H9 (cell line): ENCODE measurements at regions not wholly inside any gene's neighbourhood (a gene's known extent, or its start where the extent isn't known, plus 50 kb on each side); places are given as distances from the start of the nearest gene placed in this dataset.

Experiments used
- DNase-seq: peaks from one replicate; pipeline ENCODE4 v3.0.0-alpha.2; 2017
- H2AFZ ChIP-seq: one replicate; pipeline ENCODE4 v1.6.1; 2013; ENCODE audit warnings: mild to moderate bottlenecking, low read length, control low read depth, moderate library complexity
- H2AK5ac ChIP-seq: 2 replicates; pipeline ENCODE4 v1.6.1; 2013; ENCODE audit warnings: low read length, control low read depth, mixed read lengths; ENCODE audit not compliant: insufficient read length
- H2BK120ac ChIP-seq: one replicate; pipeline ENCODE4 v1.6.1; 2013; ENCODE audit warnings: low read depth, mild to moderate bottlenecking, low read length, control low read depth, inconsistent platforms; ENCODE audit not compliant: poor library complexity, severe bottlenecking
- H2BK12ac ChIP-seq: 2 replicates; pipeline ENCODE4 v1.6.1; 2013; ENCODE audit warnings: low read length, control low read depth, mixed read lengths, low read depth; ENCODE audit not compliant: insufficient read length
- H2BK15ac ChIP-seq: 2 replicates; pipeline ENCODE4 v1.6.1; 2013; ENCODE audit warnings: low read depth, low read length, control low read depth
- H2BK20ac ChIP-seq: one replicate; pipeline ENCODE4 v1.6.1; 2013; ENCODE audit warnings: low read depth, mild to moderate bottlenecking, low read length, control low read depth, inconsistent platforms; ENCODE audit not compliant: poor library complexity, severe bottlenecking
- H2BK5ac ChIP-seq: 2 replicates; pipeline ENCODE4 v1.6.1; 2013; ENCODE audit warnings: low read length, control low read depth, mixed read lengths; ENCODE audit not compliant: insufficient read length
- H3K14ac ChIP-seq: 2 replicates; pipeline ENCODE4 v1.6.1; 2013; ENCODE audit warnings: low read length, control low read depth; ENCODE audit not compliant: insufficient read depth
- H3K18ac ChIP-seq: 2 replicates; pipeline ENCODE4 v1.6.1; 2013; ENCODE audit warnings: low read depth, mild to moderate bottlenecking, mixed read lengths, low read length, control low read depth; ENCODE audit not compliant: insufficient read length
- H3K23ac ChIP-seq: 2 replicates; pipeline ENCODE4 v1.6.1; 2013; ENCODE audit warnings: low read length, control low read depth, mixed read lengths, low read depth; ENCODE audit not compliant: insufficient read length
- H3K23me2 ChIP-seq: 2 replicates; pipeline ENCODE4 v1.6.1; 2013; ENCODE audit warnings: low read depth, mild to moderate bottlenecking, mixed read lengths, low read length, control low read depth; ENCODE audit not compliant: insufficient read length, poor library complexity, severe bottlenecking
- H3K27ac ChIP-seq: 2 replicates; pipeline ENCODE4 v1.5.1; 2013; ENCODE audit warnings: low read length, control low read depth, mixed read lengths, low read depth; ENCODE audit not compliant: insufficient read length
- H3K27me3 ChIP-seq: 2 replicates; pipeline ENCODE4 v1.6.1; 2013; ENCODE audit warnings: low read length, control low read depth, inconsistent platforms; ENCODE audit not compliant: insufficient read depth
- H3K4ac ChIP-seq: 2 replicates; pipeline ENCODE4 v1.6.1; 2013; ENCODE audit warnings: low read depth, mild to moderate bottlenecking, control low read depth, inconsistent platforms, low read length, moderate library complexity
- H3K4me1 ChIP-seq: 2 replicates; pipeline ENCODE4 v1.6.1; 2013; ENCODE audit warnings: low read length, control low read depth, inconsistent platforms; ENCODE audit not compliant: insufficient read depth
- H3K4me2 ChIP-seq: 2 replicates; pipeline ENCODE4 v1.6.1; 2013; ENCODE audit warnings: low read length, control low read depth, mixed read lengths; ENCODE audit not compliant: insufficient read length, insufficient read depth
- H3K56ac ChIP-seq: 2 replicates; pipeline ENCODE4 v1.6.1; 2013; ENCODE audit warnings: low read depth, mild to moderate bottlenecking, mixed read lengths, low read length, control low read depth; ENCODE audit not compliant: insufficient read length
- H3K79me1 ChIP-seq: 2 replicates; pipeline ENCODE4 v1.6.1; 2013; ENCODE audit warnings: low read depth, mild to moderate bottlenecking, moderate library complexity, low read length, control low read depth, inconsistent platforms; ENCODE audit not compliant: insufficient read depth, poor library complexity, severe bottlenecking
- H3K79me2 ChIP-seq: 2 replicates; pipeline ENCODE4 v1.6.1; 2013; ENCODE audit warnings: low read length, control low read depth, inconsistent platforms; ENCODE audit not compliant: insufficient read depth
- H3K9ac ChIP-seq: 2 replicates; pipeline ENCODE4 v1.6.1; 2013; ENCODE audit warnings: low read length, control low read depth, mixed read lengths; ENCODE audit not compliant: insufficient read length; ENCODE audit errors: extremely low read depth
- H3K9me3 ChIP-seq: one replicate; pipeline ENCODE4 v1.6.1; 2013; ENCODE audit warnings: low read depth, low read length, inconsistent platforms; ENCODE audit not compliant: control insufficient read depth
- H3T11ph ChIP-seq: one replicate; pipeline ENCODE4 v1.6.1; 2013; ENCODE audit warnings: mild to moderate bottlenecking, low read length, control low read depth, inconsistent platforms
- H4K20me1 ChIP-seq: one replicate; pipeline ENCODE4 v1.6.1; 2013; ENCODE audit not compliant: control insufficient read depth, insufficient read length, insufficient read depth
- H4K5ac ChIP-seq: 2 replicates; pipeline ENCODE4 v1.6.1; 2013; ENCODE audit warnings: low read depth, mild to moderate bottlenecking, mixed read lengths, low read length, control low read depth; ENCODE audit not compliant: insufficient read length
- H4K8ac ChIP-seq: replicated peaks from 2 replicates; pipeline ENCODE4 v1.6.1; 2013; ENCODE audit warnings: low read length, control low read depth, mixed read lengths, low read depth; ENCODE audit not compliant: insufficient read length
- H4K91ac ChIP-seq: 2 replicates; pipeline ENCODE4 v1.6.1; 2013; ENCODE audit warnings: low read depth, mild to moderate bottlenecking, moderate library complexity, mixed read lengths, low read length, control low read depth; ENCODE audit not compliant: insufficient read length
- H3K27ac Mint-ChIP-seq, 3 experiments: 2 replicates in 2 of 3; 3 replicates in 1 of 3; pipeline ENCODE4 v1.8.0; 2020 to 2021; ENCODE audit warnings: mixed read lengths in 3 of 3, mild to moderate bottlenecking in 1 of 3, moderate library complexity in 1 of 3
- H3K27me3 Mint-ChIP-seq: 2 replicates; pipeline ENCODE4 v1.8.0; 2021; ENCODE audit warnings: low read depth, mild to moderate bottlenecking, moderate library complexity, mixed read lengths
- H3K36me3 Mint-ChIP-seq, 3 experiments: 2 replicates in 2 of 3; 3 replicates in 1 of 3; pipeline ENCODE4 v1.8.0; 2020 to 2021; ENCODE audit warnings: low read depth in 3 of 3, mixed read lengths in 3 of 3; ENCODE audit not compliant: insufficient read depth in 1 of 3
- H3K4me1 Mint-ChIP-seq, 2 experiments: 2 replicates each; pipeline ENCODE4 v1.8.0; 2020; ENCODE audit warnings: mixed read lengths in 2 of 2
- H3K4me3 Mint-ChIP-seq, 2 experiments: 2 replicates in 1 of 2; 3 replicates in 1 of 2; pipeline ENCODE4 v1.8.0; 2020 to 2021; ENCODE audit warnings: mild to moderate bottlenecking in 2 of 2, mixed read lengths in 2 of 2, moderate library complexity in 1 of 2
- H3K9me3 Mint-ChIP-seq, 2 experiments: 2 replicates in 1 of 2; 3 replicates in 1 of 2; pipeline ENCODE4 v1.8.0; 2020; ENCODE audit warnings: mild to moderate bottlenecking in 2 of 2, mixed read lengths in 2 of 2, moderate library complexity in 1 of 2
- CTCF ChIP-seq: fragments of 200-600 bp; sonication (generic); conservative IDR thresholded peaks from 3 replicates; pipeline ENCODE4 v1.8.0; 2021; ENCODE audit warnings: antibody characterized with exemption, mild to moderate bottlenecking
- WGBS: extraction: QIAGEN DNeasy Blood & Tissue Kit; methylation state at CpG from one replicate; pipeline ENCODE4 v1.1.7; 2013; ENCODE audit warnings: missing lambda C conversion rate, low lambda C conversion rate, mixed read lengths; ENCODE audit not compliant: insufficient read length; ENCODE audit errors: extremely low coverage; 5-methylcytosine and 5-hydroxymethylcytosine counted together

- Histone ChIP-seq H3K56ac (no peak overlapping the region), H3K9me3 (no peaks in the 10 kb centered on the region), H3K4me1 (no peaks in the 10 kb centered on the region), H3K23ac (no peak overlapping the region), H3K9ac (no peak overlapping the region), H2BK120ac (no peak overlapping the region), H3K27ac (no peak overlapping the region), H3K4me2 (no peak overlapping the region), H3K23me2 (no peaks in the 10 kb centered on the region), H2BK15ac (no peak overlapping the region), H2BK5ac (no peak overlapping the region), H3K18ac (no peak overlapping the region), H2BK20ac (no peak overlapping the region), H4K20me1 (peaks cover 2% of the 10 kb centered on the region), H3K79me2 (no peaks in the 10 kb centered on the region), H3K4ac (no peak overlapping the region), H3K14ac (no peak overlapping the region), H4K5ac (no peak overlapping the region), H2BK12ac (no peak overlapping the region), H4K8ac (no peak overlapping the region), H3T11ph (no peak overlapping the region), H4K91ac (no peak overlapping the region), H2AFZ (no peak overlapping the region), H2AK5ac (no peak overlapping the region), H3K79me1 (no peaks in the 10 kb centered on the region), H3K27me3 (no peaks in the 10 kb centered on the region)
- no peaks in the 10 kb centered on the region; a peak in 1 of 7 replicates for H3K36me3 Mint-ChIP-seq
- no peaks in the 10 kb centered on the region for H3K4me1 Mint-ChIP-seq
- WGBS = no CpG with 5 or more reads among the region's 1 CpG
- TF ChIP-seq CTCF = no peak
- no peak overlapping the region for H3K4me3 Mint-ChIP-seq
- no peak overlapping the region for H3K27ac Mint-ChIP-seq
- peaks cover 0 to 8% of the 10 kb centered on the region in 2 experiments; a peak in 2 of 5 replicates for H3K9me3 Mint-ChIP-seq
- H3K27me3 Mint-ChIP-seq = no peaks in the 10 kb centered on the region
- no peak for DNase-seq
These were observed 291.3 kb downstream of the KCNC2 start for GRCh38 chr12:74918291-74918690.
